GM18951 (cell line): ENCODE measurements at regions not wholly inside any gene's neighbourhood (a gene's known extent, or its start where the extent isn't known, plus 50 kb on each side); places are given as distances from the start of the nearest gene placed in this dataset.
"Not testable (repeated sequence)": the region's sequence is repeated elsewhere in the genome, so short reads cannot be mapped to it uniquely, and the experiment has no call there.

Experiments
- POLR2A ChIP-seq: IDR thresholded peaks from 4 replicates; pipeline ENCODE4 v1.6.1; 2011; ENCODE audit warnings: mild to moderate bottlenecking; ENCODE audit not compliant: insufficient read length, insufficient read depth; ENCODE audit errors: extremely low read depth
- in situ Hi-C: fragments of 300-500 bp; cut with MboI; formaldehyde crosslinking; loops from one replicate; pipeline ENCODE4 v1.12.0; 2022; ENCODE audit warnings: low sequenced_read_pairs, mixed read lengths, inconsistent platforms; ENCODE audit not compliant: unreplicated experiment

- in situ Hi-C loops, result no loop called here
Observed at GRCh38 chr12:59111851-59112250, 191.5 kb upstream of the LRIG3 start.

GRCh38 chr12:59108516-59108915 is 188.2 kb upstream of the LRIG3 start:
- in situ Hi-C loops, result not testable (repeated sequence)

More at GRCh38 chr12:59111851-59112250, 191.5 kb upstream of the LRIG3 start:
- TF ChIP-seq POLR2A, result no peak

GRCh38 chr12:59100585-59100984 is 180.3 kb upstream of the LRIG3 start:
- TF ChIP-seq POLR2A, result no peak
- in situ Hi-C loops, result no loop called here

- in situ Hi-C loops, result no loop called here
- no peak for TF ChIP-seq POLR2A
Observed at GRCh38 chr12:59097876-59098275, 177.6 kb upstream of the LRIG3 start.

GRCh38 chr12:59096246-59096645 is 175.9 kb upstream of the LRIG3 start:
- in situ Hi-C loops, result no loop called here
- no peak for TF ChIP-seq POLR2A

- TF ChIP-seq POLR2A, result no peak
- in situ Hi-C loops, result no loop called here
Observed at GRCh38 chr12:59093073-59093772, 172.9 kb upstream of the LRIG3 start.

- TF ChIP-seq POLR2A, result no peak
Observed at GRCh38 chr12:59088673-59089072, 168.4 kb upstream of the LRIG3 start.

GRCh38 chr12:59087691-59088090 is 167.4 kb upstream of the LRIG3 start:
- in situ Hi-C loops, result no loop called here
- TF ChIP-seq POLR2A, result no peak

More at GRCh38 chr12:59088673-59089072, 168.4 kb upstream of the LRIG3 start:
- in situ Hi-C loops, result no loop called here

- in situ Hi-C loops, result no loop called here
- no peak for TF ChIP-seq POLR2A
Observed at GRCh38 chr12:59087077-59087673, 166.9 kb upstream of the LRIG3 start.

- no peak for TF ChIP-seq POLR2A
- in situ Hi-C loops, result no loop called here
Observed at GRCh38 chr12:59086126-59086525, 165.8 kb upstream of the LRIG3 start.

- in situ Hi-C loops, result no loop called here
- TF ChIP-seq POLR2A, result no peak
Observed at GRCh38 chr12:59085690-59086089, 165.4 kb upstream of the LRIG3 start.

- no peak for TF ChIP-seq POLR2A
- in situ Hi-C loops, result no loop called here
Observed at GRCh38 chr12:59084511-59085375, 164.4 kb upstream of the LRIG3 start.

GRCh38 chr12:59082952-59083351 is 162.6 kb upstream of the LRIG3 start:
- TF ChIP-seq POLR2A, result no peak
- in situ Hi-C loops, result no loop called here

- in situ Hi-C loops, result no loop called here
- no peak for TF ChIP-seq POLR2A
Observed at GRCh38 chr12:59080101-59080500, 159.8 kb upstream of the LRIG3 start.

- in situ Hi-C loops, result no loop called here
- TF ChIP-seq POLR2A, result no peak
Observed at GRCh38 chr12:59079472-59079871, 159.2 kb upstream of the LRIG3 start.
